Vagina (tissue), 2 donors: ENCODE measurements at regions not wholly inside any gene's neighbourhood (a gene's known extent, or its start where the extent isn't known, plus 50 kb on each side); places are given as distances from the start of the nearest gene placed in this dataset.

Experiments
- DNase-seq, 2 donors: peaks; one replicate each; pipeline ENCODE4 v3.0.0-alpha.2; 2017; ENCODE audit errors: extremely low spot score in 2 of 2
- H3K27ac ChIP-seq: fragments of 200-600 bp; sonication (generic); one replicate; pipeline ENCODE4 v1.5.1; 2019
- H3K27me3 ChIP-seq: fragments of 200-600 bp; sonication (generic); one replicate; pipeline ENCODE4 v1.5.1; 2019
- H3K36me3 ChIP-seq, 2 donors: fragments of 200-600 bp; sonication (generic); one replicate each; pipeline ENCODE4 v1.5.1; 2017 to 2019
- H3K4me1 ChIP-seq: fragments of 200-600 bp; sonication (generic); one replicate; pipeline ENCODE4 v1.5.1; 2019
- H3K4me3 ChIP-seq, 2 donors: fragments of 200-600 bp; sonication (generic); 1 replicate in 1 of 2; 2 replicates in 1 of 2; pipeline ENCODE4 v1.5.1; 2016 to 2019
- H3K9me3 ChIP-seq: fragments of 200-600 bp; sonication (generic); one replicate; pipeline ENCODE4 v1.5.1; 2019
- POLR2A ChIP-seq, 2 donors: fragments of 450-650 bp; IDR thresholded peaks; one replicate each; pipeline ENCODE4 v1.6.1; 2017; ENCODE audit warnings: antibody characterized with exemption in 2 of 2, mild to moderate bottlenecking in 2 of 2, moderate library complexity in 2 of 2
- POLR2AphosphoS5 ChIP-seq, 2 donors: sonication (generic); formaldehyde crosslinking; IDR thresholded peaks; one replicate each; pipeline ENCODE4 v1.9.0; 2017; ENCODE audit warnings: antibody characterized with exemption in 2 of 2, mild to moderate bottlenecking in 2 of 2, low read depth in 1 of 2; ENCODE audit not compliant: insufficient read depth in 1 of 2
- intact Hi-C: fragments of 100-400 bp; cut with DNase I; formaldehyde crosslinking; loops from one replicate; pipeline ENCODE4 v1.15.1; 2023
- TF ChIP-seq, protein P1 (sequence below), 3 experiments: fragments of 450-650 bp in 2 of 3; fragments of 200-600 bp in 1 of 3; sonication (generic) in 1 of 3; IDR thresholded peaks; one replicate each; pipeline ENCODE4 v1.5.1; 2017 to 2019; ENCODE audit warnings: antibody characterized with exemption in 3 of 3, mild to moderate bottlenecking in 2 of 3, moderate library complexity in 2 of 3

GRCh38 chr7:115749924-115750323 is 280.6 kb downstream of the TFEC start:
- no peak overlapping the region for H3K4me3 ChIP-seq
- no peaks in the 10 kb centered on the region for H3K36me3 ChIP-seq
- intact Hi-C loops = no loop called here
- H3K9me3 ChIP-seq = no peaks in the 10 kb centered on the region
- no peak for TF ChIP-seq POLR2AphosphoS5 (IDR thresholded peaks at IDR 0.05; ENCODE audit: insufficient read depth in 1 of 2, low read depth in 1 of 2)
- no peak for TF ChIP-seq POLR2A (IDR thresholded peaks at IDR 0.05)
- TF ChIP-seq, protein P1, sequence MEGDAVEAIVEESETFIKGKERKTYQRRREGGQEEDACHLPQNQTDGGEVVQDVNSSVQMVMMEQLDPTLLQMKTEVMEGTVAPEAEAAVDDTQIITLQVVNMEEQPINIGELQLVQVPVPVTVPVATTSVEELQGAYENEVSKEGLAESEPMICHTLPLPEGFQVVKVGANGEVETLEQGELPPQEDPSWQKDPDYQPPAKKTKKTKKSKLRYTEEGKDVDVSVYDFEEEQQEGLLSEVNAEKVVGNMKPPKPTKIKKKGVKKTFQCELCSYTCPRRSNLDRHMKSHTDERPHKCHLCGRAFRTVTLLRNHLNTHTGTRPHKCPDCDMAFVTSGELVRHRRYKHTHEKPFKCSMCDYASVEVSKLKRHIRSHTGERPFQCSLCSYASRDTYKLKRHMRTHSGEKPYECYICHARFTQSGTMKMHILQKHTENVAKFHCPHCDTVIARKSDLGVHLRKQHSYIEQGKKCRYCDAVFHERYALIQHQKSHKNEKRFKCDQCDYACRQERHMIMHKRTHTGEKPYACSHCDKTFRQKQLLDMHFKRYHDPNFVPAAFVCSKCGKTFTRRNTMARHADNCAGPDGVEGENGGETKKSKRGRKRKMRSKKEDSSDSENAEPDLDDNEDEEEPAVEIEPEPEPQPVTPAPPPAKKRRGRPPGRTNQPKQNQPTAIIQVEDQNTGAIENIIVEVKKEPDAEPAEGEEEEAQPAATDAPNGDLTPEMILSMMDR (IDR thresholded peaks at IDR 0.05) = no peak
- DNase-seq = no peak
- no peaks in the 10 kb centered on the region for H3K27me3 ChIP-seq
- H3K4me1 ChIP-seq = no peaks in the 10 kb centered on the region
- no peak overlapping the region for H3K27ac ChIP-seq

- intact Hi-C loops = no loop called here
- TF ChIP-seq POLR2AphosphoS5 (IDR thresholded peaks at IDR 0.05; ENCODE audit: insufficient read depth in 1 of 2, low read depth in 1 of 2) (no peak), POLR2A (IDR thresholded peaks at IDR 0.05) (no peak)
- TF ChIP-seq, protein P1 (IDR thresholded peaks at IDR 0.05) = no peak
- no peak overlapping the region for H3K27ac ChIP-seq
- no peaks in the 10 kb centered on the region for H3K4me1 ChIP-seq
- no peaks in the 10 kb centered on the region for H3K27me3 ChIP-seq
- DNase-seq = no peak
- H3K9me3 ChIP-seq = no peaks in the 10 kb centered on the region
- no peaks in the 10 kb centered on the region for H3K36me3 ChIP-seq
- H3K4me3 ChIP-seq = no peak overlapping the region
Observed at GRCh38 chr7:115748123-115748738, 282.3 kb downstream of the TFEC start.

DNA sequence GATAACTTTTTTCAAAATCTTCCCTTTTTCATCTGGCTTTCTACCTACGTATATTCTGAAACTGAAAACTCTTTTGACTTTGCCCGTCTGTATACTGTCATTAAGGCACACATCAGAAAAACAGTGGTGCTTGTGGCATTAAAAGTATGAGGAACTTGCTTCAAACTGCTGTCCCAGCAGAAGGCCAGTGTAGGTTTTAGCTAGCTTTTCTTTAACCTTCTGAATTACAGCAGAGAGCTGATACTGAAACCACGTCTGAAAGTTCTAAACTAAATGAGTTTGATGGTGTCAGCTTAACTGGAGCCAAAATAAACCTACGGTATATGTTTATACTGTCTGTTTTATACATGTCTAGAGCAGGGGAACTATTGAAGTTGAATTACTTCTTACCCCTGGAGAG is 283.4 kb downstream of the TFEC start:
- intact Hi-C loops = no loop called here
- no peak overlapping the region for H3K27ac ChIP-seq
- no peaks in the 10 kb centered on the region for H3K4me1 ChIP-seq
- no peaks in the 10 kb centered on the region for H3K27me3 ChIP-seq
- no peaks in the 10 kb centered on the region for H3K36me3 ChIP-seq
- H3K4me3 ChIP-seq = no peak overlapping the region
- TF ChIP-seq POLR2AphosphoS5 (IDR thresholded peaks at IDR 0.05; ENCODE audit: insufficient read depth in 1 of 2, low read depth in 1 of 2) (no peak), POLR2A (IDR thresholded peaks at IDR 0.05) (no peak)
- TF ChIP-seq, protein P1 (IDR thresholded peaks at IDR 0.05) = no peak
- DNase-seq = no peak
- H3K9me3 ChIP-seq = no peaks in the 10 kb centered on the region

- Histone ChIP-seq H3K27ac (no peak overlapping the region), H3K36me3 (no peaks in the 10 kb centered on the region), H3K27me3 (no peaks in the 10 kb centered on the region), H3K9me3 (no peaks in the 10 kb centered on the region), H3K4me3 (no peak overlapping the region), H3K4me1 (no peaks in the 10 kb centered on the region)
- intact Hi-C loops = no loop called here
- TF ChIP-seq, protein P1 (IDR thresholded peaks at IDR 0.05) = no peak
- DNase-seq = no peak
Observed at GRCh38 chr7:115740043-115740442, 290.5 kb downstream of the TFEC start.

GRCh38 chr7:115734641-115735040 is 295.9 kb downstream of the TFEC start:
- no peaks in the 10 kb centered on the region for H3K27me3 ChIP-seq
- intact Hi-C loops = no loop called here

More at GRCh38 chr7:115734641-115735040, 295.9 kb downstream of the TFEC start:
- no peak overlapping the region for H3K4me3 ChIP-seq
- H3K36me3 ChIP-seq = no peaks in the 10 kb centered on the region
- H3K4me1 ChIP-seq = no peaks in the 10 kb centered on the region
- no peak overlapping the region for H3K27ac ChIP-seq
- no peak for DNase-seq
- H3K9me3 ChIP-seq = no peaks in the 10 kb centered on the region
- TF ChIP-seq POLR2A (IDR thresholded peaks at IDR 0.05) (no peak), POLR2AphosphoS5 (IDR thresholded peaks at IDR 0.05; ENCODE audit: insufficient read depth in 1 of 2, low read depth in 1 of 2) (no peak)
- TF ChIP-seq, protein P1 (IDR thresholded peaks at IDR 0.05) = no peak
